Astrocyte of the spinal cord (primary cell): ENCODE measurements at regions not wholly inside any gene's neighbourhood (a gene's known extent, or its start where the extent isn't known, plus 50 kb on each side); places are given as distances from the start of the nearest gene placed in this dataset.
"Not testable (repeated sequence)": the region's sequence is repeated elsewhere in the genome, so short reads cannot be mapped to it uniquely, and the experiment has no call there.

Experiments
- DNase-seq: peaks from one replicate; pipeline ENCODE4 v3.0.0; 2011; ENCODE audit warnings: low read depth, low spot score
- H3K4me3 ChIP-seq: 2 replicates; pipeline ENCODE4 v1.5.1; 2011; ENCODE audit warnings: low read depth, mild to moderate bottlenecking, low read length, moderate library complexity
- in situ Hi-C: cut with HindIII; loops from 2 replicates; pipeline ENCODE4 v1.10.0; 2017; ENCODE audit warnings: low sequenced_read_pairs
- TF ChIP-seq, protein P1 (sequence below): IDR thresholded peaks from 2 replicates; pipeline ENCODE4 v1.5.1; 2012; ENCODE audit warnings: low read depth, mild to moderate bottlenecking, low read length, inconsistent platforms

DNA sequence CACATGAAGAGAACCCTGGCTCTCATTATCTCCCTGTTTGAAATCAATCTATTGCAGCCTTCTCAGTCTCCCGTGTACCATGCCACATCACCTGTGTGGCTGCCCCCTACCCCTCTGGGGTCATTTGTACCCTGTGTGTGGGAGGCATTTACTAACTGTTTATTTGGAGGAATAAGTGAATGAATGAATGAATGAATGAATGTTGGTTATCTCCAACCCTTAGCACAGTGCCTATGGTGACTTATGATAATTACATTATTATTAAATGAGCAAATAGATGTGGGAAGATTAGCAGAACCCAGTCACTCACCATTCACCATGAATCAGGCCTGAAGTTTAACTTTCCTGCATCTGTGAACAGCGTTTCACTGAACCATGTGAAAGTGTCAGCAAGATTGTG, 560.8 kb downstream of the MATN1 start:
- DNase-seq: no peak
- H3K4me3 ChIP-seq: no peak overlapping the region
- TF ChIP-seq, protein P1, sequence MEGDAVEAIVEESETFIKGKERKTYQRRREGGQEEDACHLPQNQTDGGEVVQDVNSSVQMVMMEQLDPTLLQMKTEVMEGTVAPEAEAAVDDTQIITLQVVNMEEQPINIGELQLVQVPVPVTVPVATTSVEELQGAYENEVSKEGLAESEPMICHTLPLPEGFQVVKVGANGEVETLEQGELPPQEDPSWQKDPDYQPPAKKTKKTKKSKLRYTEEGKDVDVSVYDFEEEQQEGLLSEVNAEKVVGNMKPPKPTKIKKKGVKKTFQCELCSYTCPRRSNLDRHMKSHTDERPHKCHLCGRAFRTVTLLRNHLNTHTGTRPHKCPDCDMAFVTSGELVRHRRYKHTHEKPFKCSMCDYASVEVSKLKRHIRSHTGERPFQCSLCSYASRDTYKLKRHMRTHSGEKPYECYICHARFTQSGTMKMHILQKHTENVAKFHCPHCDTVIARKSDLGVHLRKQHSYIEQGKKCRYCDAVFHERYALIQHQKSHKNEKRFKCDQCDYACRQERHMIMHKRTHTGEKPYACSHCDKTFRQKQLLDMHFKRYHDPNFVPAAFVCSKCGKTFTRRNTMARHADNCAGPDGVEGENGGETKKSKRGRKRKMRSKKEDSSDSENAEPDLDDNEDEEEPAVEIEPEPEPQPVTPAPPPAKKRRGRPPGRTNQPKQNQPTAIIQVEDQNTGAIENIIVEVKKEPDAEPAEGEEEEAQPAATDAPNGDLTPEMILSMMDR: no peak
- in situ Hi-C loops: no loop called here

DNA sequence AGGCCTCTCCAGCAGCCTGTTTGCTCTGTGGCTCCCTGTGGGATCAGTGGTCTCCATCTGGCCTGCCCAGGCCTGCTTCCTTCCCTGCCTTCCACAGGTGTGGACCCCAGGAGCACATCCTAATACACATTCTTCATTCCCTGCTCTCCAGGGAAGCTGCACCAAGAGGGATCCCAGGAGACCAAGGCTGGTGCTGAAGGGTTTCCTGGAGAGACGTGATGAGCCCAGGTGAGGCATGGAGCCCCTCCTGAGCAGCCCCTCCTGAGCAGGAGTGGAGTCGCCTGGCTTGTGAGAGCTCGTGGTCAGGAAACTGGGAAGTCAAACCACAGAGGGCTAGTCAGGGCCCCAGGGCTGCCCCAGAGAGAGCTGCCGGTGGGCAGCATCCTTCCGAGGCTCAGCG, 561.4 kb downstream of the MATN1 start:
- DNase-seq: no peak
- H3K4me3 ChIP-seq: no peak overlapping the region
- in situ Hi-C loops: no loop called here
- TF ChIP-seq, protein P1: no peak

DNA sequence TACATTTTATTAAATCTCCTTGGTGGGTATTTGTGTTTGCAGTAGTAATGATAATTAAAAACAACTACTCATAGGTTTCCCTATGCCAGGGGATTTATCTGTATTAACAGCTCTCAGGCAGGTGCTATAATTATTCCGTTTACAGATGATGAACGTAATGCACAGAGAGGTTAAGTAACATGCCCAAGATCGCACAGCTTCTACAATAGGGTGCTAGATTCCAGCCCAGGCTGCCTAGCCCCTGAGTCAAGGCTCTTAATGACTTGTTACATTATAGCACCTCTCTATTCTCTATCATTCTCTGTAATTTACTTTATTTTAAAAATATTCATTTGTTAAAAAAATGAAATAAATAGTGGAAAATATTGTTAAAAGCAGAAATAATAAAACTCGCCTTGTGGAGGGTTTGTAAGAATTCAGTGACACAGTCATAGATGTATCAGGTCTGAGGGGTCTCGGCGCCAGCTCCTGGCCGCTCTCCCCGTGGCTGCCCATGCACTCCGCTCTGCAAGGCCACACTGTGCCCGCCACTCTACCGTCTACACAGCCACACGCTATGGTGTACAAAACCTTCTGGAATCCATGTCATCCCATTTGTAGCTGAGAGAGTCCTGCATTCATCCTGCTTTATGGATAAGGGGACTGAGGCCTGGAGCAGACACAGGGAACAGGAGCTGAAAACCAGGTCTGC, 562.2 kb downstream of the MATN1 start:
- TF ChIP-seq, protein P1: no peak
- in situ Hi-C loops: no loop called here
- DNase-seq: no peak
- H3K4me3 ChIP-seq: no peak overlapping the region

DNA sequence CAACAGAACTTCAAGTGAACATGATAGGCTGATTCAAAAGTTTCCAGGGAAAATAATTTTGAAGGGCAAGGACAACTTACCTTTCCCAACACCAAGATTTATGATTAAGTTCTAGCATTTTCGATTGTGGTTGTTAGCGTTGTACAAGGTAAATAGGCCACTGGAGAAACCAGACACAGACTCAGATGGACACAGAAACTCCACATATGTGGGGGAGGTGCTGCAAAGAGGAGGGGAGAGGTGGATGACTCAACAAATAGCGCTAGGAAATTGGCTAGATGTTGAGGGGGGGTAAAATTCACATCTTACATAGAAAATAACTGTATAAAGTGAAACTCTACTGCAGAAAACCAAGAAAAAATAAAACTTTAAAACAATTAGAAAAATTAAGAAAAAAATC, 564.4 kb downstream of the MATN1 start:
- H3K4me3 ChIP-seq: no peak overlapping the region
- in situ Hi-C loops: no loop called here

DNA sequence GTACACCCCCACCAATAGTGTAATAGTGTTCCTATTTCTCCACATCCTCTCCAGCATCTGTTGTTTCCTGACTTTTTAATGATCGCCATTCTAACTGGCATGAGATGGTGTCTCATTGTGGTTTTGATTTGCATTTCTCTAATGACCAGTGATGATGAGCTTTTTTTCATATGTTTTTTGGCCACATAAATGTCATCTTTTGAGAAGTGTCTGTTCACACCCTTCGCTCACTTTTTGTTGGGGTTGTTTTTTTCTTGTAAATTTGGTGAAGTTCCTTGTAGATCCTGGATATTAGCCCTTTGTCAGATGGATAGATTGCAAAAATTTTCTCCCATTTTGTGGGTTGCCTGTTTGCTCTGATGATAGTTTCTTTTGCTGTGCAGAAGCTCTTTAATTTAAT, 567.7 kb downstream of the MATN1 start:
- in situ Hi-C loops, DNase-seq, H3K4me3 ChIP-seq: not testable (repeated sequence)

More for the DNA sequence above, 564.4 kb downstream of the MATN1 start:
- no peak for DNase-seq
- TF ChIP-seq, protein P1: no peak

DNA sequence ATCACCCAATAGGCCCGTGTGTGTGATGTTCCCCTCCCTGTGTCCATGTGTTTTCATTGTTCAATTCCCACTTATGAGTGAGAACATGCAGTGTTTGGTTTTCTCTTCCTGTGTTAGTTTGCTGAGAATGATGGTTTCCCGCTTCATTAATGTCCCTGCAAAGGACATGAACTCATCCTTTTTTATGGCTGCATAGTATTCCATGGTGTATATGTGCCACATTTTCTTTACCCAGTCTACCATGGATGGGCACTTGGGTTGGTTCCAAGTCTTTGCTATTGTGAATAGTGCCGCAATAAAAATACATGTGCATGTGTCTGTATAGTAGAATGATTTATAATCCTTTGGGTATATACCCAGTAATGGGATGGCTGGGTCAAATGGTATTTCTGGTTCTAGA, 568.1 kb downstream of the MATN1 start:
- in situ Hi-C loops, H3K4me3 ChIP-seq, DNase-seq: not testable (repeated sequence)

DNA sequence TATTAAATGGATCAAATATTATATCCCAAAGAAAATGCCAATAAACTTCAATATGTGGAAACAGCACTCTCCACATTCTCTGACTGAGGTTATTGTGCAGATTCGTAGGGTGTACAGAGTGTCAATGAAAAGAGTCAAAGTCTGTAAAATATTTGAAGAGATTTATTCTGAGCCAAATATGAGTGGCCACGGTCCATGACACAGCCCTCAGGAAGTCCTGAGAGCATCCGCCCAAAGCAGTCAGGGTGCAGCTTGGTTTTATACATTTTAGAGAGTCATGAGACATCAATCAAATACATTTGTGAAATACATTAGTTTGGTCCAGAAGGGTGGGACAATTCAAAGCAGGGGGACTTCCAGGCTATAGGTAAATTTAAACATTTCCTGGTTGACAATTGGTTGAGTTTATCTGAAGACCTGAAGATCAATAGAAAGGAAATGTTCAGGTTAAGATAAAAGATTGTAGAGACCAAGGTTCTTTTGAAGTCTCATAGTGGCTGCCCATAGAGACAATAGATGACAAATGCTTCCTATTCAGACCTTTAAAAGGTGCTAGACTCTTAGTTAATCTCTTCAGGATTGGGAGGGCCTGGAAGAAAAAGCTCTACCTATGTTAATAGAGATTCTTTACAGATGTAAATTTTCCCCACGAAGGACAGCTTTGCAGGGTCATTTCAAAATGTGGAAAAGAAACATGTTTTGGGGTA, 569.5 kb downstream of the MATN1 start:
- H3K4me3 ChIP-seq: no peak overlapping the region

More for the DNA sequence above, 569.5 kb downstream of the MATN1 start:
- no peak for DNase-seq
- TF ChIP-seq, protein P1: no peak
- in situ Hi-C loops: no loop called here
